ENCODE measurements at regions not wholly inside any gene's neighbourhood (a gene's known extent, or its start where the extent isn't known, plus 50 kb on each side); places are given as distances from the start of the nearest gene placed in this dataset.

GRCh38 chr6:62746968-62747367 is 460.9 kb upstream of the KHDRBS2 start:
- no peaks in the 10 kb centered on the region for H3K27me3 ChIP-seq (ENCODE audit: control insufficient read depth, insufficient read depth, low read length)
- no peaks in the 10 kb centered on the region for H3K36me3 ChIP-seq (ENCODE audit: control insufficient read depth, insufficient read depth, low read length)
- WGBS (ENCODE audit: insufficient coverage): no CpG with 5 or more reads among the region's 1 CpG
- no peak overlapping the region for H3K4me3 ChIP-seq (ENCODE audit: low read depth, low read length)
- no peak overlapping the region for H3K27ac ChIP-seq (ENCODE audit: low read depth, low read length)
- no peaks in the 10 kb centered on the region for H3K4me1 ChIP-seq (ENCODE audit: control insufficient read depth, insufficient read depth, low read length)
- DNase-seq (ENCODE audit: low read depth in 4 of 6, low spot score in 6 of 6): peak in 1 of 6 donors; percentile 10
- H3K9me3 ChIP-seq (ENCODE audit: control insufficient read depth, insufficient read depth, low read length): no peaks in the 10 kb centered on the region

- Histone ChIP-seq H3K9me3 (ENCODE audit: control insufficient read depth, insufficient read depth, low read length) (no peaks in the 10 kb centered on the region), H3K36me3 (ENCODE audit: control insufficient read depth, insufficient read depth, low read length) (no peaks in the 10 kb centered on the region), H3K4me3 (ENCODE audit: low read depth, low read length) (no peak overlapping the region), H3K4me1 (ENCODE audit: control insufficient read depth, insufficient read depth, low read length) (no peaks in the 10 kb centered on the region), H3K27ac (ENCODE audit: low read depth, low read length) (no peak overlapping the region), H3K27me3 (ENCODE audit: control insufficient read depth, insufficient read depth, low read length) (no peaks in the 10 kb centered on the region)
- DNase-seq (ENCODE audit: low read depth in 4 of 6, low spot score in 6 of 6): no peak
Measured at GRCh38 chr6:62746161-62746560, 460.1 kb upstream of the KHDRBS2 start.

DNA sequence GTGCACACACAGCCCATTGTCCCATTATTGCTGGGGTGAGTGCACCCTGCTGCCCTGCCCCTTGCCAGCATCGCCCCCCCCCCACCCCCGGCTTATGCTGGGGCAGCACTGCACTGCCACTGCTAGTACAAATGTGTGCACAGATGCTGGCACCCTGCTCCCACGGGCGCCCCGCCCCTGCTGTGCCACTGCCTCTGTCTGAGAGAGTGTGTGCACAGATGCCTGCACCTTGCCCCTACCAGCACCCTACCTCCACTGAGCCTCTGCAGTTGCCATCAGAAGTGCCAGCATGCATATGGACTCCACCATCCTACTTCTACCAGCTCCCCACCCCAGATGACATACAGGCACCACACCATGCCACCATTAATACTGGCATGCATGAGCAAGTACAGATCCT is 454.6 kb upstream of the KHDRBS2 start:
- Histone ChIP-seq H3K27ac (ENCODE audit: low read depth, low read length) (no peak overlapping the region), H3K4me3 (ENCODE audit: low read depth, low read length) (no peak overlapping the region), H3K27me3 (ENCODE audit: control insufficient read depth, insufficient read depth, low read length) (no peaks in the 10 kb centered on the region), H3K4me1 (ENCODE audit: control insufficient read depth, insufficient read depth, low read length) (no peaks in the 10 kb centered on the region), H3K9me3 (ENCODE audit: control insufficient read depth, insufficient read depth, low read length) (no peaks in the 10 kb centered on the region), H3K36me3 (ENCODE audit: control insufficient read depth, insufficient read depth, low read length) (no peaks in the 10 kb centered on the region)
- 92% methylated on average over 3 of the region's 5 CpGs for WGBS (ENCODE audit: insufficient coverage)
- no peak for DNase-seq (ENCODE audit: low read depth in 4 of 6, low spot score in 6 of 6)

GRCh38 chr6:62740171-62740570 is 454.1 kb upstream of the KHDRBS2 start:
- Histone ChIP-seq H3K27me3 (ENCODE audit: control insufficient read depth, insufficient read depth, low read length) (no peaks in the 10 kb centered on the region), H3K36me3 (ENCODE audit: control insufficient read depth, insufficient read depth, low read length) (no peaks in the 10 kb centered on the region), H3K9me3 (ENCODE audit: control insufficient read depth, insufficient read depth, low read length) (no peaks in the 10 kb centered on the region), H3K4me1 (ENCODE audit: control insufficient read depth, insufficient read depth, low read length) (no peaks in the 10 kb centered on the region), H3K4me3 (ENCODE audit: low read depth, low read length) (no peak overlapping the region), H3K27ac (ENCODE audit: low read depth, low read length) (no peak overlapping the region)
- no peak for DNase-seq (ENCODE audit: low read depth in 4 of 6, low spot score in 6 of 6)
- WGBS (ENCODE audit: insufficient coverage): 74% methylated on average over 2 of the region's 2 CpGs

DNA sequence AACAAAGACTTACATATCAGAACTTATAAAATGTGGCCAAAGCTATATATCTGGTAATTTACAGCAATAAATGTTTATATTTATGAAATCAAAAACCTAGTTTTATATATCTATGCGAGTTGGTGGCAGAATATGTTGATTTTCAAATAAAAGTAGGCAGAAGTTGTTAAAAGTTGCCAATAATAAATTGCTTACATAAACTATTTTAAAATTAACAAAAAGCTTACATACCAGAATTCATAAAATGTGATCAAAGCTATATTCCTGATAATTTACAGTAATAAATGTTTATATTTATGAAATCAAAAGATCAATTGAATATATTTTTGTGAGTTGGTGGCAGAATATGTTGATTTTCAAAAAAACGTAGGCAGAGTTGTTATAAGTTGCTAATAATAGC is 451.8 kb upstream of the KHDRBS2 start:
- no peaks in the 10 kb centered on the region for H3K4me1 ChIP-seq (ENCODE audit: control insufficient read depth, insufficient read depth, low read length)
- H3K27ac ChIP-seq (ENCODE audit: low read depth, low read length): no peak overlapping the region
- no peaks in the 10 kb centered on the region for H3K36me3 ChIP-seq (ENCODE audit: control insufficient read depth, insufficient read depth, low read length)
- no peak for DNase-seq (ENCODE audit: low read depth in 4 of 6, low spot score in 6 of 6)
- no peaks in the 10 kb centered on the region for H3K9me3 ChIP-seq (ENCODE audit: control insufficient read depth, insufficient read depth, low read length)
- H3K27me3 ChIP-seq (ENCODE audit: control insufficient read depth, insufficient read depth, low read length): no peaks in the 10 kb centered on the region
- no CpG with 5 or more reads among the region's 2 CpGs for WGBS (ENCODE audit: insufficient coverage)
- H3K4me3 ChIP-seq (ENCODE audit: low read depth, low read length): no peak overlapping the region

GRCh38 chr6:62721408-62721807 is 435.4 kb upstream of the KHDRBS2 start:
- Histone ChIP-seq H3K4me1 (ENCODE audit: control insufficient read depth, insufficient read depth, low read length) (no peaks in the 10 kb centered on the region), H3K27ac (ENCODE audit: low read depth, low read length) (no peak overlapping the region), H3K36me3 (ENCODE audit: control insufficient read depth, insufficient read depth, low read length) (no peaks in the 10 kb centered on the region), H3K4me3 (ENCODE audit: low read depth, low read length) (no peak overlapping the region), H3K27me3 (ENCODE audit: control insufficient read depth, insufficient read depth, low read length) (no peaks in the 10 kb centered on the region), H3K9me3 (ENCODE audit: control insufficient read depth, insufficient read depth, low read length) (no peaks in the 10 kb centered on the region)
- WGBS (ENCODE audit: insufficient coverage): no CpG with 5 or more reads among the region's 2 CpGs
- DNase-seq (ENCODE audit: low read depth in 4 of 6, low spot score in 6 of 6): peak in 1 of 6 donors; percentile 3

- H3K4me1 ChIP-seq (ENCODE audit: control insufficient read depth, insufficient read depth, low read length): no peaks in the 10 kb centered on the region
- DNase-seq (ENCODE audit: low read depth in 4 of 6, low spot score in 6 of 6): no peak
Measured at GRCh38 chr6:62716719-62717118, 430.7 kb upstream of the KHDRBS2 start.

GRCh38 chr6:62714112-62714511 is 428.1 kb upstream of the KHDRBS2 start:
- no peak overlapping the region for H3K27ac ChIP-seq (ENCODE audit: low read depth, low read length)
- H3K27me3 ChIP-seq (ENCODE audit: control insufficient read depth, insufficient read depth, low read length): no peaks in the 10 kb centered on the region

More at GRCh38 chr6:62716719-62717118, 430.7 kb upstream of the KHDRBS2 start:
- Histone ChIP-seq H3K4me3 (ENCODE audit: low read depth, low read length) (no peak overlapping the region), H3K9me3 (ENCODE audit: control insufficient read depth, insufficient read depth, low read length) (no peaks in the 10 kb centered on the region), H3K27ac (ENCODE audit: low read depth, low read length) (no peak overlapping the region), H3K27me3 (ENCODE audit: control insufficient read depth, insufficient read depth, low read length) (no peaks in the 10 kb centered on the region), H3K36me3 (ENCODE audit: control insufficient read depth, insufficient read depth, low read length) (no peaks in the 10 kb centered on the region)
- no CpG with 5 or more reads among the region's 3 CpGs for WGBS (ENCODE audit: insufficient coverage)

DNA sequence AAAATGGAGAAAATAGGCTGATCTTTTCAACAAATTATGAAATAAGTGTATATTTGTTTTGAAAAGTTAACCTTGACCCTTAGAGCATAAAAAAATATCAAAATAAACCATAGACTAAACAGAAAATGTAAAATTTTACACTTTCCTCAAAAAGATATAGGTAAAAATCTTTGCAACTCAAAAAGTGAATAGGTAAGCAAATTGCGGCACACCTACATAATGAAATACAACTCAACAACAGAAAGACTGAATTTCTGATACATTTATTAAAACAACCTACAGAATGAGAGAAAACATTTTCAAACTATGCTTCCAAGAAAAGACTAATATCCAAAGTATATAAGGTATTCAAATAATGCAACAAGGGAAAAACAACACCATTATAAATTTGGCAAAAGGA is 425.7 kb upstream of the KHDRBS2 start:
- Histone ChIP-seq H3K27ac (ENCODE audit: low read depth, low read length) (no peak overlapping the region), H3K4me3 (ENCODE audit: low read depth, low read length) (no peak overlapping the region), H3K36me3 (ENCODE audit: control insufficient read depth, insufficient read depth, low read length) (no peaks in the 10 kb centered on the region), H3K27me3 (ENCODE audit: control insufficient read depth, insufficient read depth, low read length) (no peaks in the 10 kb centered on the region), H3K4me1 (ENCODE audit: control insufficient read depth, insufficient read depth, low read length) (no peaks in the 10 kb centered on the region), H3K9me3 (ENCODE audit: control insufficient read depth, insufficient read depth, low read length) (no peaks in the 10 kb centered on the region)
- no peak for DNase-seq (ENCODE audit: low read depth in 4 of 6, low spot score in 6 of 6)
- WGBS (ENCODE audit: insufficient coverage): no CpG with 5 or more reads among the region's 1 CpG

More at GRCh38 chr6:62714112-62714511, 428.1 kb upstream of the KHDRBS2 start:
- no peak overlapping the region for H3K4me3 ChIP-seq (ENCODE audit: low read depth, low read length)
- no peaks in the 10 kb centered on the region for H3K9me3 ChIP-seq (ENCODE audit: control insufficient read depth, insufficient read depth, low read length)
- no peaks in the 10 kb centered on the region for H3K4me1 ChIP-seq (ENCODE audit: control insufficient read depth, insufficient read depth, low read length)
- H3K36me3 ChIP-seq (ENCODE audit: control insufficient read depth, insufficient read depth, low read length): no peaks in the 10 kb centered on the region
- no peak for DNase-seq (ENCODE audit: low read depth in 4 of 6, low spot score in 6 of 6)

DNA sequence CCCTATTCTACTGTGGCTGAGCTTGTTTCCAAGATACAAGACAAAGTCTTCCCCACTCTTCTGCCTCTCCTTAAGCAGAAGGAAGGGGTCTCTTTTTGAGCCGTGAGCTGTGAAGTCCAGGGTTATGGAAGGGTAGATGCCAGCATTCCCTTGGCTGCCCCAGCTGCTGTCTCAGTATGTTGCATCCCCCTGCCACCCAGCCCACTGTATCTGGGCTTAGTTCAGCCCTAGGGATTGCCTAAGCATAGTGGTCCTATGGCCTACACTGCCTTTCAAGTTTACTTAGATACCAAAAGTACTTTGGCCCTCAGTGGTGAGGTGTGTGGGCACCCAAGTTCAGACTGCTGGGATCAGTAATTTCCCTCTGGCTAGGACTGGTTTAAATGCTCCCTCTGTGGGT is 421.9 kb upstream of the KHDRBS2 start:
- DNase-seq (ENCODE audit: low read depth in 4 of 6, low spot score in 6 of 6): no peak
- Histone ChIP-seq H3K36me3 (ENCODE audit: control insufficient read depth, insufficient read depth, low read length) (no peaks in the 10 kb centered on the region), H3K27ac (ENCODE audit: low read depth, low read length) (no peak overlapping the region), H3K9me3 (ENCODE audit: control insufficient read depth, insufficient read depth, low read length) (no peaks in the 10 kb centered on the region), H3K4me3 (ENCODE audit: low read depth, low read length) (no peak overlapping the region), H3K4me1 (ENCODE audit: control insufficient read depth, insufficient read depth, low read length) (no peaks in the 10 kb centered on the region), H3K27me3 (ENCODE audit: control insufficient read depth, insufficient read depth, low read length) (no peaks in the 10 kb centered on the region)
- WGBS (ENCODE audit: insufficient coverage): no CpG with 5 or more reads among the region's 1 CpG
